ENCODE measurements at regions not wholly inside any gene's neighbourhood (a gene's known extent, or its start where the extent isn't known, plus 50 kb on each side); places are given as distances from the start of the nearest gene placed in this dataset.

GRCh38 chr1:104082221-104082620, 332.5 kb downstream of the AMY1C start:
- TF ChIP-seq CTCF (IDR thresholded peaks at IDR 0.05; ENCODE audit: low read depth, low read length) = no peak
- DNase-seq (ENCODE audit: low read depth, low spot score) = no peak
- H3K4me3 ChIP-seq (ENCODE audit: low read depth, low read length) = no peak overlapping the region
- in situ Hi-C loops (cut with HindIII; ENCODE audit: low sequenced_read_pairs) = no loop called here

- in situ Hi-C loops (cut with HindIII; ENCODE audit: low sequenced_read_pairs) = no loop called here
- no peak for DNase-seq (ENCODE audit: low read depth, low spot score)
- H3K4me3 ChIP-seq (ENCODE audit: low read depth, low read length) = no peak overlapping the region
- TF ChIP-seq CTCF (IDR thresholded peaks at IDR 0.05; ENCODE audit: low read depth, low read length) = no peak
Observed at GRCh38 chr1:104084380-104084779, 334.7 kb downstream of the AMY1C start.

- in situ Hi-C loops (cut with HindIII; ENCODE audit: low sequenced_read_pairs) = no loop called here
- no peak for TF ChIP-seq CTCF (IDR thresholded peaks at IDR 0.05; ENCODE audit: low read depth, low read length)
- no peak for DNase-seq (ENCODE audit: low read depth, low spot score)
- H3K4me3 ChIP-seq (ENCODE audit: low read depth, low read length) = no peak overlapping the region
Observed at GRCh38 chr1:104092698-104093097, 343.0 kb downstream of the AMY1C start.

- in situ Hi-C loops (cut with HindIII; ENCODE audit: low sequenced_read_pairs) = no loop called here
- no peak for TF ChIP-seq CTCF (IDR thresholded peaks at IDR 0.05; ENCODE audit: low read depth, low read length)
Observed at GRCh38 chr1:104098837-104099236, 349.1 kb downstream of the AMY1C start.

GRCh38 chr1:104100115-104100514, 350.4 kb downstream of the AMY1C start:
- in situ Hi-C loops (cut with HindIII; ENCODE audit: low sequenced_read_pairs) = no loop called here
- H3K4me3 ChIP-seq (ENCODE audit: low read depth, low read length) = no peak overlapping the region
- no peak for TF ChIP-seq CTCF (IDR thresholded peaks at IDR 0.05; ENCODE audit: low read depth, low read length)
- no peak for DNase-seq (ENCODE audit: low read depth, low spot score)

More at GRCh38 chr1:104098837-104099236, 349.1 kb downstream of the AMY1C start:
- DNase-seq (ENCODE audit: low read depth, low spot score) = no peak
- no peak overlapping the region for H3K4me3 ChIP-seq (ENCODE audit: low read depth, low read length)

GRCh38 chr1:104105465-104105864, 355.8 kb downstream of the AMY1C start:
- in situ Hi-C loops (cut with HindIII; ENCODE audit: low sequenced_read_pairs) = no loop called here
- DNase-seq (ENCODE audit: low read depth, low spot score) = no peak
- TF ChIP-seq CTCF (IDR thresholded peaks at IDR 0.05; ENCODE audit: low read depth, low read length) = no peak
- no peak overlapping the region for H3K4me3 ChIP-seq (ENCODE audit: low read depth, low read length)

GRCh38 chr1:104120525-104120924, 370.8 kb downstream of the AMY1C start:
- TF ChIP-seq CTCF (IDR thresholded peaks at IDR 0.05; ENCODE audit: low read depth, low read length) = no peak
- H3K4me3 ChIP-seq (ENCODE audit: low read depth, low read length) = no peak overlapping the region
- DNase-seq (ENCODE audit: low read depth, low spot score) = no peak
- in situ Hi-C loops (cut with HindIII; ENCODE audit: low sequenced_read_pairs) = no loop called here

Data from astrocyte of the spinal cord (primary cell).